Hematopoietic multipotent progenitor cell treated with erythropoietin and hydrocortisone succinate and interleukin-3 and kit ligand, for 8 days (in vitro differentiated cells): ENCODE measurements at regions not wholly inside any gene's neighbourhood (a gene's known extent, or its start where the extent isn't known, plus 50 kb on each side); places are given as distances from the start of the nearest gene placed in this dataset.
"Not testable (repeated sequence)": the region's sequence is repeated elsewhere in the genome, so short reads cannot be mapped to it uniquely, and the experiment has no call there.

Experiments used
- DNase-seq: peaks from one replicate; pipeline ENCODE4 v3.0.0-alpha.2; 2015

DNA sequence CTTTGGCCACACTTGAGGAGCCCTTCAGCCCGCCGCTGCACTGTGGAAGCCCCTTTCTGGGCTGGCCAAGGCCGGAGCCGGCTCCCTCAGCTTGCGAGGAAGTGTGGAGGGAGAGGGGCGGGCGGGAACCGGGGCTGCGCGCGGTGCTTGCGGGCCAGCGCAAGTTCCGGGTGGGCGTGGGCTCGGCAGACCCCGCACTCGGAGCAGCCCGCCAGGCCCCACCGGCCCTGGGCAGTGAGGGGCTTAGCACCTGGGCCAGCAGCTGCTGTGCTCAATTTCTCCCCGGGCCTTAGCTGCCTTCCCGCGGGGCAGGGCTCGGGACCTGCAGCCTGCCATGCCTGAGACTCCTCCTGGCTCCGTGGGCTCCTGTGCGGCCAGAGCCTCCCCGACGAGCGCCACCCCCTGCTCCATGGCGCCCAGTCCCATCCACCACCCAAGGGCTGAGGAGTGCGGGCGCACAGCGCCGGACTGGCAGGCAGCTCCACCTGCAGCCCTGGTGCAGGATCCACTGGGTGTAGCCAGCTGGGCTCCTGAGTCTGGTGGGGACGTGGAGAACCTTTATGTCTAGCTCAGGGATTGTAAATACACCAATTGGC, 129.2 kb downstream of the MRPL14 start:
- DNase-seq, result not testable (repeated sequence)

DNA sequence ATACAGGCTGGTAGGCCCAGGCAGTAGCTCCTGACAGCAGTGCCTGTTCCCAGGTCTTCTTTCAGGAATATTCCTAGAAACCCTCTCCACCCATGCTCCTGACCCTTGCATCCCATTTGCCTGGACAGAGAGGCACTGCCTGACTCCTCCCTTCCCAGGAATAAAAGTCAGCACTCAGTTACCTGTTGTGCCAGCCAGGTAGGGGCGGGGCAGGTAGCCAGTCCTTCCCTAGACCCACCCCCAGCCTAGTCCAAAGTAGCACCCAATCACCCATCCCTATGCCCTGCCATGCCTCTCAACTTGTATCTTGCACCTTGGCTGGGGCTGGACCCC, 129.9 kb downstream of the MRPL14 start:
- no peak for DNase-seq

DNA sequence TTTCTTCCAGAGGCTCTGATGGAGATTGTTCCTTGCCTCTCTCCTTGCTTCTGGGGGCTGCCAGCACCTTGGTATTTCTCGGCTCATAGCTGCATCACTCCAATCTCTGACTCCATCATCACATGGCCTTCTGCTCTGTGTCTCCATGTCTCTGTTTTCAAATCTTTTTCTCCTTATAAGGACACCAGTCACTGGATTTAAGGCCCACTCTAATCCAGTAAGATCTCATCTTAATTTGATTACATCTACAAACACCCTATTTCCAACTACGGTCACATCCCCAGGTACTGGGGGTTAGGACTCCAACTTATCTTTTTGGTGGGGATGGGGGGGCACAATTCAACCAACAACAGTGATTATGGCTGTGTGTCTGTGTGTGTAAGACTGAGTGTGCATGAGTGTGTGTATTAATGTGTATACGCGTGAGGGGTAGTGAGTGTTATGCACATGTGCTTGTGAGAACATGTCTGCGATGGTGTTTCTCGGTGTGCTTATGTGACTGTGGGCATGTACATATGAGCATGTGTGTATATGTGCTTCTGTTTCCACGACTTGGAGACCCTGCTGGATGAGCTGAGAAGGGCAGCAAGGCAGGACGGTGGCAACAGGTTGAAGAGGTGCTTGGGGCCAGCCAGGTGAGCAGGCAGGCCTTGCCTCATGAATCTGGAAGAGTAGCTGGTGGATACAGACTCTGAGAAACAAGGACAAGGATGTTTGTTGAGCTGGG, 130.5 kb downstream of the MRPL14 start:
- no peak for DNase-seq

DNA sequence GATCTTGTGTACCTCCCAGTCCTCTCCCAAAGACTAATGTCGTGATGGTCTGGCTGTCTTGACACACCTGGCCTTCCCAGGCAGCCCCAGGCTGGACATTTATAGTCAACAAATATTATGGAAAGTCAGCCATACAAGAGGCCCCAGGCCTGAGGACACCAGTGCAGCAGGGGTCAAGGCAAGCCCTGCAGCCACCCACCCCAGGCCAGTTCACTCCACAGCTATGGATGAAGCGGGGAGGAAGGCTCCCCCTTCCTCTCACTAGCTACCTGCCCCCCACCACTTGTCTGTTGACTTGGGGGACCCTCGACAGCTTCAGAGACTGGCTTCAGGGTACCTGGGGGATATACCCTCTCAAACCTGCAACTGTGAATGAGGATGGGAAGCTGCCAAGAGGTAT, 132.1 kb downstream of the MRPL14 start:
- DNase-seq, result no peak

DNA sequence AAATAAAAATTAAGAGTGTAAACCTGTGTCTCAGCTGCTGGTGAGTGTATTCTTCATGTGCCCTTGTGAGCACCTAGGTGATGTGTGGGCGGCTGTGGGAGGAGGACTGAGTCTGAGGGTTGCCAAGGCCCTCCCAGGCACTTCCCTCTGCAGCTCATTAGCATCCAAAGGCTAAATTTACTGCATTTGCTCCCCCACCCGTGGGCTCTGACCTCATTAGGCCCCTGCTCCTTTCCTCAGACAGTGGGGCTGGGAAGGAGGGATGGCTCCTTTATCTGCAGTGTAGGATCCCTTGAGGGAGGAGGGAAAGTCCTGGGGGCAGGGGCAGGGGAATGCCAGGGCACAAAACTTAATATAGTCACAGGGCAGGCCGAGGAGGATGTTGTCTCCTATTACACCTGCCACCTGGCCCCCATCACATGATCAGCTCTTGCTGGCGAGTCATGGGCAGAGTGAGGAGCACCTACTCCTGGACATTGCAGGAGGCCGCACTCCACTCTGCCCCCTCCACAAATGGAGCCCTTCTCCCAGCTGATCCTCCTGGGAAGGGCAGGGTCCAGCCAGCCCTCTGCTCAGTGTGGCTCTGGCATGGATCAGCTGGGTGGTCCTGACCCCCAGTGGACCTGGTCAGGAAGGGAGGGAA, 133.2 kb downstream of the MRPL14 start:
- no peak for DNase-seq

DNA sequence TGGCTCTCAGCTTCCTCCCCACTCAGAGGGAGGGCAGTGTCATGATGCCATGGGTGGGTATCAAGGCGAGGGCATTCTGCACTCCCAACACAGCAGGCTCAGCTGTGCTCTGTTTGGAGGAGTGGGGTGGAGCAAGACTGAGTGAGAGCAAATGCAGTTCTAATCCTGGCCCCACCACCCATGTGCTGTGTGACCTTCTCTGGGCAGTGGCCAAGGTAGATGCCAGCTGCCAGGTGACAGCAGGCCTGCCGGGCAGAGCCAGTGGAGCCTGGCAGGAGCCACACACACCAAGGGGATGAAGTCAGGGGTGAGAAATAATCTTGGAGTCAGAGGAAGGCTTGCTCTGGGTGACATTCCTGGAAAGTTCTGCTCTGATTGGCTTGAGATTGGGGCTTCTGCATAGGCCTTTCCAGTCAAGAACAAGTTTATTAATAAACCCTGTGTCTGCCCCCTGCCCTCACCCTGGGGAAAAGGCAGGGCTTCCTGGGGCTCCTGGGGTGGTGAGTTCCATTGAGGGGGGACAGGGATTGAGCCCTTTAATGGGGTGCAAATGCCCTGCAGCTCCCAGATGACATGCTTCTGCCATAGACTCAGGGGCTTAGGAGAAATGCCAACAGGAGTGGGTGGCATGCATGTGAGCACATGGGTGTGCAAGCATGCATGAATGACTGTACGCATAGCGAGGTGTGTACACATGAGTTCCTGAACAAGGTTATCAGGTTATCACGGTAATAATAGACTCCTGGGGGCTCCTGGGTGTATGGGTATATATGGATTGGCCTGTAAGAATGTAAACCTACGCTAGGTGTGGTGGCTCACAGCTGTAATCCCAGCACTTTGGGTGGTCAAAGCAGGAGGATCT, 134.2 kb downstream of the MRPL14 start:
- DNase-seq, result no peak

DNA sequence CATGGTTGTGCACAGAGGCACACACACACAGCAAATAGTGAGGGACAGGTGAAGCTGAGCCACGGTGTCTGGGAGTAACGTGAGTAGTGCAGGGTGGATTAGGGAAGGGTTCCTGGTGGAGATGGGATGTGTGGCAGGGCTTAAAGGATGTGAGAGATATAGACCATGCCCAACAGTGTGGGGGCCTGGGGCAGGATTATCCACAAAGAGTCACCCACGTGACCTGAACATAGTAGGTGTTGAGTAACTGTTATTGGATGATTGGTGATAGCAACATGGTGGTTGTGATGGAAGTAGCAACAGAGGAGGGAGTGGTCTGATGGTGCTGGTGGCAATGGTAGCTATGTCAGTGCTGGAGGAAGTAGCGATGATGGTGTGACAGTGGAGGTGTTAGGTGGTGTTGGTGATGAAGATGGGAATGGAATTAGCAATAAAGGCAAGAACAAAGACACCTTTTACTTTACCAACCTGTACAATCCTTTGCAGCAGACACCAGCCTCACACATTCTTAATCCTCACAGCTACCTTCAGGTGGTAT, 135.1 kb downstream of the MRPL14 start:
- no peak for DNase-seq

DNA sequence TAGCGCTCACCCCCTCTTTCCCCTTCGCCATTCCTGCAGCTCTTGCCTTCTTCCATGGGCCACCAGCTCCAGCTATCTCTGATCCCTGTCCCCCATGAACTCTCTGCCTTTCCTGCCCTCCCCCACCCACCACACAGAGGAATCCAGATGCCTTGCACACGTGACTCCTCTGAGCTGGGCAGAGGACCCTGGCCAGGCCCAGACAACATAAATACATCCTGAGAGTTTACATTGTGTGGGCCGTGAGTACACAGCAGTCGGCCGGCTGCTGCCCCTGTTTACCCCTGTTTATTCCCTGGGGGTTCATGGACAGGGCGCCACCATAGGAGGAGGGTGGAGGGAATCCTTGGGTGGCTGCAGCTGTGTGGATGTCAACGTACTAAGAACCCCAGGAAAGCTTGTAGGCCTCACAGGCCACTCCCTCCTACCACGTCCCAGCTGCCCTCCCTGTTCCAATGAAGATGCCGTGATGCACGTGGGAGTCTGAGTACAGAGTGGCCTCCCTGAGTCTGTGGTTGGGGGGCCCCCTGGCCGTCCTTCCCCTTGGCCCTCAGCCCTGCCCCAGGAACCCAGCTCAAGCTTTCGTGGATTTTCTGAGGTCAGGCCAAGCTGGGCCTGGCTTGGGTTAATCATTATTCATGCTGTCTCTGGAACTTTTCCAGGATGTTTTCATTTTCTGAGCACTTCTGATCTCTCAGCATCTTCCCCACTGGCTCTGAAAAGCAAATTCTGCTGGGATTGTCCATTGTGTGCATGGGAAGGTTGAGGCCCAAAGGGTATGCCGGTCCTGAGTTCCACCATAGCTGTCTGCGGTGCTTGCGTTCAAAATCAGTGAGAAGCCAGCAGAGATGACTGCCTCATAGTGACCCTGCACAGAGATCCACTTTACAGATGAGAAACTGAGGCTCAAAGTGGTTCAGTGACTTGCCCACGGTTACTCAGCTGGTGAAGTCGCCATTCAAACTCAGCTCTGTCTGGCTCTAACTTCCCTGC, 136.3 kb downstream of the MRPL14 start:
- peak; percentile 25 for DNase-seq

DNA sequence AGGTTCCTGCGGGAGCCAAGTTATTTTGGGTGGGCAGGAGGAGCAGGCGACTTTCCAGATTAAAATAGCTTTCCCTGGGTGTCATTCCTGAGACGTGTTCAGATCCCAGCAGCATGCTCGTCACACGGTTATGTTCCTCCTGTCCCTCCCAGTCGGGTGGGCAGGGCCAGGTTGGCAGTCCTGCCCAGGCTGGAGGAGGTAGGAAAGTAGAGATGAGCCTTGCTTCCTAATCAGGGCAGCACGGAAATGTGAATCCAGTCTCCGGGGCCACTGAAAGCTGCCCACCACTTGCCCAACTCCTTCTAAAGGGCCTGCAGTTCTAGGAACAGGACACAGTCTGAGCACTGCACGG, 137.0 kb downstream of the MRPL14 start:
- no peak for DNase-seq

DNA sequence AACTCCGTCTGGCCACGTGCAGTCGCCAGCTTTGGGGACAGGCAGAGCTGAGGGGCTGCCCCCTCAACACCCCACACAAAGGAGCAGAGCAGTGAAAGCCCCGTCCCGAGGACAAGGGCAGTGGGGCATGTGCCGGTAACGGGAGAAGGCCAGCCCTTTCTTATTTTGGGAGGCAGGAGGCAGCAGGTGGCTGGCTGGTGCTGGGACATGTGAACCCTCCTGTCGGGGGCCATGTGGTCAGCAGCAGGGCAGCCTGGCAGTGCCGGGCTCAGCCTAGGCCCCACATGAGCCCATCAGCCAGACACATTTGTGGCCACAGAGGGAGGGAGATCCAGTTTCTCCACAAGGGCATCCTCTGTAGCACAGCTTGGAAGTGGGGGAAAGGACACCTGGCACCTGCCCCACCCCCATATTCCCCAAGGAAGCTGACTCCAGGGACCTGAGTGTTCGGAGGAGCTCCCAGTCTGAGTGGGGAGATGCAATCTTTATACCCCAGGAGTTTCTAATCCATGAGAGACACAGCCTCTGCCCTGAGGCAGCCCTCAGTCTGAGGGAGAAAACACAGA, 137.6 kb downstream of the MRPL14 start:
- no peak for DNase-seq

DNA sequence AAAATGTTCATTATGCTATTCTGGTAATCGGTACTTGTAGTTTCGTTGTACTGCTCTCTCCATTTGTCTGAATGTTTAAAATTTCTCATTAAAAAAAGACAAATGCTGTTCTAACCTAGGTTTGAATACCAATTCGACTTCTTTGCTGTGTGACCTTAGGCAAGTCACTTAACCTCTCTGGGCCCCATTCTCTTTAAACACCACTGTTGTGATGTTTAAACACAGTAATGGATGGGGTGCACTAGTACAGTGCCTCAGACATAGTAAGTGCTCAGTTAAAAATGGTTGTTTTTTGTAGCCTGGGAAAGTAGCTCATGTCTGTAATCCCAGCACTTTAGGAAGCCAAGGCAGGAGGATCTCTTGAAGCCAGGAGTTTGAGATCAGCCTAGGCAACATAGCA, 138.5 kb downstream of the MRPL14 start:
- DNase-seq, result no peak

DNA sequence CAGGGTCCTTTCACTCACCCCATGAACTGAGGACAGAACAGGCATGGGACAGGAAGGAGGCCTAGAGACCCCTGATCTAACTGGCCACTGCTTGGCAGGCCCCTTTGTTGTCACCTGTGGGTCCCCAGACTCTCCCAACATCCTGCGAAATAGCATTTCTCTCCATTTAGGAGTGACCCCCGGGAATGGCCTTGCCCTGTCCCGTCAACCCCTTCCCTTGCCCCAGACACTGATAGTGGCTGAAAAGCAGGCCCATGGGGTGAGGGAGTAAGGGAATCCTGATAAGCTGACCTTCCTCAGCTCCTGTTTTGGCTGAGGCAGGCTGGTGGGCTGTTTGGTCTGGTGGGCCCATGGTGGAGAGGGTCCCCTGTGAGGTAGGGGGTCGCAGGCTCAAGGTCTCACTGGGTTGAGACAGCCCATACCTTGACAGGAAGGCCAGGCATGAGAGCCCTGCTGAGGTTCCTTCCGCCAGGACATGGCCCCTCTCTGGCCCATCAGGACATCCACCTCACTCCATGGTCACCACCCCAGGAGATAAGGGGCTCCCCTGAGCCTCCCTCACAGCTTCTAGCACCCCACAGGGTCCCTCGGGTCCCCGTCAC, 139.3 kb downstream of the MRPL14 start:
- no peak for DNase-seq

DNA sequence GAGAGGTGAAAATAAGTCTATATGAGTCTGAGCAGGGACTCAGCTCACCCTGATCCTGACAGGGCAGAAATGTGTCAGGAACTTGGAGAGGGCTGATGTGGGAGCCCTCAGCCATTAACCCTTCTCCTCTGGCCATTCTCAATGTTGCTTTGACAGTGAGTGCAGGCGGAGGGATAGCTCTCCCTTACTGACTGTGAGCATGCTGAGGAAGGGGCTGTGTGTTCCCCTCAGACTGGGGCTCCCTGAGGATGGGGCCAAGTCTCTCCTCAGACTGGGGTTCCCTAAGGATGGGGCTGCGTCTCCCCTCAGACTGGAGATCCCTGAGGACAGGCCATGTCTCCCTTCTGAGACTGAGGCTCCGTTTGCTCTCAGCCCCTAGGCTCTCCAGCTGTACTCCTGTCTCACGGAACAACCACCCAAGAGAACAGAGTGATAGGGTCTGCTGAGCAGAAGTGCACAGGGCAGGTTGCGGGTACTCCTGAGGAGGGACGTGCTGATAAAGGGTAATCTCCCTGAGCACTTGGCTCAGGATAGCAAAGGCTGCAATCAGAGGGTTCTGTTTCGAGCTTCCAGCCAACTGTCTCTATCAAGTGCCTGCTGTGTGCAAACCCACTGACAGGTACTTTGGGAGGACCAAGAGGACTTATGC, 141.0 kb downstream of the MRPL14 start:
- DNase-seq, result peak; percentile 96

DNA sequence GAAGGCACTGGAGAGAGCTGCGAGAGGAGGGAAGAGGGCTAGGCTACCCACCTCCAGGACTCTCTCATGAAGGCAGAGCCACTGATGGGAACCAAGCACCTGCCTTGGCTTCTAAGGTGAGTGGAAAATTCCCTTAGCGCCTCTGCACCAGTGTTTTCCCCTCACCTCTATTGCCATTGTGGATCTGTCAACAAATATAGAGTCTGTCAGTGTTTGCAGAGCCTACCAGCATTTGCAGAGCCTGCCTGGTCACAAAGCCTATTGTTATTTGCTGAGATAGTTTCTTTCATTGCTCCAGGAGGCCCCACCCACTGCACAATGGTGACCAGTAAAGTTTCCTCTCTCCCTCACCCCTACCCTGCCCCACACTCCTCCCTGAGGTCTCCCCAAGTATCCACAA, 141.9 kb downstream of the MRPL14 start:
- DNase-seq, result no peak

DNA sequence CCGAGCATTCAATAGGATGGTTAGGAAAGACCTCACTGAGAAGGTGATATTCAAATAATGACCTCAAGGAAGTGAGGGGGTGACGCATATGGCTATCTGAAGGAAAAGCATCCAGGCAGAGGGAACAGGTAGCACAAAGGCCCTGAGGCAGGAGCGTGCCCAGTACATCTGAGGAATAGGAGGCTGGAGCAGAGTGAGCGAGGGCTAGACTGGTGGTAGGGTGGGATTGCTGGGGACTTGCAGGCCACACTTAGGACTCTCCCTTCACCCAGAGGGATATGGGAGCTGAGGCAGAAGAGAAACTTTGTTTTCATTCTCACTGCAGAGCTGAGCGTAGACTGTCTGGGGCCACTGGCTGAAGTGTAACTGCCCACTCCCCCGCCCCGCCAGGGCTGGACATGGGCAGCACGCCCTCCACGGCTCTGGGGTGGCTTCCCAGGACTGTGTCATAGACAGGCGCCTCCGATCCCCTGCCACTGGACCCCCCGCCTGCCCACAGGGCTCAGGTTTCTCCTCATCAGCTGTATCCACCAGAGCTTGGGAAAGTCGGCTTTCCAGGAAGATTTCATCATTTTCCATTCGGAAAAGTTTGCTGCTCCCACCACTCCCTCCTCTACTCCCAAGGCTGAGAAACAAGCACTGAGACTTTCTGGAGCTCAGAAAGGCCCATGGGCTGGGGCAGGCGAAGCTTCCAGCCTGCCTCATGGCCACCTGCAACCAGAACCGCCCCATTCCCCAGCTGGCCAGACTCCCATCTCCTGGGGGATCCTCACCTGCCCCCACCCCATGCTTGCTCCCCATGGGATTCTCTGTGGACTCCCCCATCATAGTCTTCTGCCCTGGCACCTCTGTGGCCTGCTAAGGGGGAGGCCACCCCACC, 142.6 kb downstream of the MRPL14 start:
- DNase-seq, result no peak

DNA sequence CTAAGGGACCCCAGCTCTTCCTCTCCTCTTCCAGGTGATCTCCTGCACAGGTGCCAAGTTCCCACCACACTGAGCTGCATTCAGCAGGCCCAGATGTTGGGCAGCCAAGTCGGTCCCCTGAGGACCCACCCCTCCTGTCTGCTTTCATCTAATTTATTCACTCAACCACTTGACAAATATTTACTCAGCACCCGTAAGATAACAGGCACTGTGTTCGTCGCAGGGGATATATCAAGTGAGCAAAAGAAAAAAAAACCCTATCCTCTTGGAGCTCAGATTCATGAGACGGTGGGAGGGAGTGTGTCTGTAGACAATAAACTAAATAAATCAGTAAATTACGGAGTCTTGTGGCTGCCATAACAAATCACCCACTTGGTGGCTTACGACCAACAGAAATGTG, 143.6 kb downstream of the MRPL14 start:
- no peak for DNase-seq

DNA sequence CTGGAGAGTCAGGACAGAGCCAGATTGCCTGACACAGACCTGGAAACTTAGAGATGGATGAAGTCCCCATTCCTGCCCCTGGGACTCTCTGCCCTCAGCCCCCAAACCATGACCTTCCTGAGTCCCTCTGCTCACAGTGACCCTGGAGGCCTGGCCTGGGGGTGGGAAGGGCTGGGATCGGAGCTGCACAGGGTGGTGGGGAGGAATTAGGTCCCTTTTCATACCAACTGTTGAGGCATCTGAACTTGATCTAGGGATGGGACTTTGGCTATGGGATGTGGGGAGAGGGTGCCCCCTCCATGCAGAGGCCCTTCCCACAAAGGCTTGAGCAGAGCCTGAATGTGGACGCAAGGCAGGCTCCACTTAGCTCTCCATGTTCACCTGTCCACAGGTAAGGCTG, 144.1 kb downstream of the MRPL14 start:
- no peak for DNase-seq

DNA sequence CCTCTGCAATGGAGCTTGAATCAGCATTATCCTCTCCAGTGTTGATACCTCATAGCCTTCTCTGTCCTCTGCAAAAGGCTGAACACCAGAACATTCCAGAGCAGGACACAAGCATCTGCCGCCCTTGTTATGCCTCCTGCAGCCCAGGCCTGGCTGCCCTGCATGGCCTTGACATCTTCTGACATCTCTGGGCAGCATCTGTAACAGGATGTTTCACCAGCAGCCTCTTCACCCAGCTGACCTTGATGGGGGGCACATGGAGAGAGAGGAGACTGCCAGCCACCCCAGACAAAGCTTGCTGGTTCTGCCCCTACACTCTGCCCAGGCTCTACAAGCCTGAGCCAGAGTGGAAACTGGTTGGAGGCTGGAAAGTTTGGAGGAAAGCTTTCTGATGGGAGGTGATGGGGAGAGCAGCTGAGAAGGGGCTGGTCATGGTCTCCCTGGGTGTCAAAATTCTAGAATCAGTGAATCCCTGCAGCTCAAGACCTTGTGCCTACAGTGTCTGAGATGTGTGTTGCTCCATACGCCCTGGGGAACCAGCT, 145.1 kb downstream of the MRPL14 start:
- no peak for DNase-seq

DNA sequence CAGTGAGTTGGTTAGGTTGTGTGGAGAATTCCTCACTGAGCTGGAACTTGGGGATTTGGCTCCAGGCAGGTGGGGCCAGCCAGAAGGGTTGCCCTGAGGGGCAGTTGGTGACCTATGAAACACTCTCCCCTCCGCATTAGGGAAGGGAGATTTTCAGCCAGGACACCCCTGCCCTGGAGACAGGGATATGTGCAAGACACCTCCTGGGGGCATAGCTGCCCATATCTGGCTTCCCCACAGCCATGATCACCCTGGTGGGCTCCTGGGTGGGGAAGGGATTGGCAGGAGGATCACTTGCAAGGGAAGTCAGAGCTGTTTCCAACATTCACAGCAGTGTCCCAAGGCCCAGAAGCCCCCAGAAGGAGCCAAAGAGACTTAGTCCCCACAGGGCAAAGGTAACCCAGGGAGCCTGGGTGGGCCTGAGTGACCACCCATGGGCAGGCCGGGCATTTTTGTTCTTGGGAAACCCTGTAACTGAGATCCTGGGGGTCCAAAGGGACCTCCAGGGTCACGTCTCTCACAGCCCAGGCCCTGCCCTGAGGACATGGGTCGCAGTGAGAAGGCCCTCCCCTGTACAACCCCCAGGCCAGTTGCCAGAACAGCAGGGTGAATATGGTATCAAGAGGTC, 145.8 kb downstream of the MRPL14 start:
- DNase-seq, result no peak
